Ammon's horn (tissue), 1 donor: ENCODE measurements at regions not wholly inside any gene's neighbourhood (a gene's known extent, or its start where the extent isn't known, plus 50 kb on each side); places are given as distances from the start of the nearest gene placed in this dataset.

Experiments used
- DNase-seq: peaks from one replicate; pipeline ENCODE4 v3.0.0-alpha.2; 2016; ENCODE audit warnings: low spot score

- no peak for DNase-seq
Observed at GRCh38 chr3:168289471-168290008, 193.8 kb upstream of the GOLIM4 start.

GRCh38 chr3:168288511-168289401 is 193.0 kb upstream of the GOLIM4 start:
- no peak for DNase-seq

- no peak for DNase-seq
Observed at GRCh38 chr3:168285506-168285905, 189.8 kb upstream of the GOLIM4 start.

- DNase-seq: no peak
Observed at GRCh38 chr3:168284728-168285127, 189.0 kb upstream of the GOLIM4 start.

GRCh38 chr3:168275662-168276061 is 179.9 kb upstream of the GOLIM4 start:
- no peak for DNase-seq

GRCh38 chr3:168273917-168274316 is 178.2 kb upstream of the GOLIM4 start:
- no peak for DNase-seq

- no peak for DNase-seq
Observed at GRCh38 chr3:168273036-168273435, 177.3 kb upstream of the GOLIM4 start.

GRCh38 chr3:168272343-168272985 is 176.7 kb upstream of the GOLIM4 start:
- DNase-seq: no peak

- no peak for DNase-seq
Observed at GRCh38 chr3:168271932-168272331, 176.2 kb upstream of the GOLIM4 start.

- DNase-seq: no peak
Observed at GRCh38 chr3:168269001-168269400, 173.3 kb upstream of the GOLIM4 start.

GRCh38 chr3:168267179-168267578 is 171.5 kb upstream of the GOLIM4 start:
- no peak for DNase-seq

- no peak for DNase-seq
Observed at GRCh38 chr3:168266335-168266734, 170.6 kb upstream of the GOLIM4 start.

- no peak for DNase-seq
Observed at GRCh38 chr3:168262887-168263286, 167.2 kb upstream of the GOLIM4 start.

GRCh38 chr3:168260859-168261258 is 165.1 kb upstream of the GOLIM4 start:
- no peak for DNase-seq

- DNase-seq: no peak
Observed at GRCh38 chr3:168251371-168251770, 155.6 kb upstream of the GOLIM4 start.

GRCh38 chr3:168250415-168250861 is 154.7 kb upstream of the GOLIM4 start:
- no peak for DNase-seq

- DNase-seq: peak; percentile 66
Observed at GRCh38 chr3:168249550-168250414, 154.1 kb upstream of the GOLIM4 start.

- peak; percentile 4 for DNase-seq
Observed at GRCh38 chr3:168249205-168249549, 153.5 kb upstream of the GOLIM4 start.

- peak; percentile 18 for DNase-seq
Observed at GRCh38 chr3:168248383-168249204, 152.9 kb upstream of the GOLIM4 start.

GRCh38 chr3:168241156-168241555 is 145.4 kb upstream of the GOLIM4 start:
- DNase-seq: no peak

- no peak for DNase-seq
Observed at GRCh38 chr3:168239287-168239686, 143.6 kb upstream of the GOLIM4 start.
